ENCODE measurements at regions not wholly inside any gene's neighbourhood (a gene's known extent, or its start where the extent isn't known, plus 50 kb on each side); places are given as distances from the start of the nearest gene placed in this dataset.

- H3K9me3 ChIP-seq (replicated peaks; ENCODE audit: control insufficient read depth, low read depth, low read length), result no peaks in the 10 kb centered on the region
- whole genome bisulfite sequencing (ENCODE audit: insufficient coverage), result no CpG with 5 or more reads among the region's 3 CpGs
- H3K4me3 ChIP-seq (ENCODE audit: low read length), result no peak overlapping the region
- no peaks in the 10 kb centered on the region for H3K4me1 ChIP-seq (ENCODE audit: control insufficient read depth, insufficient read depth, low read length)
- H3K36me3 ChIP-seq (ENCODE audit: control insufficient read depth, insufficient read depth, low read length), result no peaks in the 10 kb centered on the region
- DNase-seq, result no peak
- no peak overlapping the region for H3K27ac ChIP-seq (ENCODE audit: low read length)
- H3K27me3 ChIP-seq (ENCODE audit: control insufficient read depth, insufficient read depth, low read length), result no peaks in the 10 kb centered on the region
These were observed 146.5 kb downstream of the SH3BGRL start for GRCh38 chrX:81348388-81348787.

GRCh38 chrX:81354954-81355353 is 153.1 kb downstream of the SH3BGRL start:
- H3K36me3 ChIP-seq (ENCODE audit: control insufficient read depth, insufficient read depth, low read length), result no peaks in the 10 kb centered on the region
- H3K27ac ChIP-seq (ENCODE audit: low read length), result no peak overlapping the region
- peaks cover 2% of the 10 kb centered on the region for H3K9me3 ChIP-seq (replicated peaks; ENCODE audit: control insufficient read depth, low read depth, low read length)
- 80% methylated on average over 2 of the region's 4 CpGs for WGBS (ENCODE audit: insufficient coverage)
- no peak overlapping the region for H3K4me3 ChIP-seq (ENCODE audit: low read length)
- peaks cover 2% of the 10 kb centered on the region for H3K27me3 ChIP-seq (ENCODE audit: control insufficient read depth, insufficient read depth, low read length)
- DNase-seq, result no peak
- no peaks in the 10 kb centered on the region for H3K4me1 ChIP-seq (ENCODE audit: control insufficient read depth, insufficient read depth, low read length)

- H3K27ac ChIP-seq (ENCODE audit: low read length), result no peak overlapping the region
- no peaks in the 10 kb centered on the region for H3K4me1 ChIP-seq (ENCODE audit: control insufficient read depth, insufficient read depth, low read length)
- H3K4me3 ChIP-seq (ENCODE audit: low read length), result no peak overlapping the region
- DNase-seq, result peak; percentile 2
- H3K36me3 ChIP-seq (ENCODE audit: control insufficient read depth, insufficient read depth, low read length), result no peaks in the 10 kb centered on the region
- H3K9me3 ChIP-seq (replicated peaks; ENCODE audit: control insufficient read depth, low read depth, low read length), result peaks cover 2% of the 10 kb centered on the region
- no CpG with 5 or more reads among the region's 4 CpGs for WGBS (ENCODE audit: insufficient coverage)
- H3K27me3 ChIP-seq (ENCODE audit: control insufficient read depth, insufficient read depth, low read length), result peaks cover 2% of the 10 kb centered on the region
These were observed 153.5 kb downstream of the SH3BGRL start for GRCh38 chrX:81355436-81355835.

GRCh38 chrX:81367291-81367690 is 165.4 kb downstream of the SH3BGRL start:
- 75% methylated on average over 2 of the region's 3 CpGs for WGBS (ENCODE audit: insufficient coverage)

GRCh38 chrX:81377329-81377728 is 175.4 kb downstream of the SH3BGRL start:
- Histone ChIP-seq H3K27me3 (ENCODE audit: control insufficient read depth, insufficient read depth, low read length) (peaks cover 4% of the 10 kb centered on the region), H3K4me3 (ENCODE audit: low read length) (no peak overlapping the region), H3K36me3 (ENCODE audit: control insufficient read depth, insufficient read depth, low read length) (no peaks in the 10 kb centered on the region), H3K9me3 (replicated peaks; ENCODE audit: control insufficient read depth, low read depth, low read length) (no peaks in the 10 kb centered on the region), H3K27ac (ENCODE audit: low read length) (no peak overlapping the region), H3K4me1 (ENCODE audit: control insufficient read depth, insufficient read depth, low read length) (no peaks in the 10 kb centered on the region)
- WGBS (ENCODE audit: insufficient coverage), result no CpG with 5 or more reads among the region's 2 CpGs
- DNase-seq, result peak; percentile 57

More at GRCh38 chrX:81367291-81367690, 165.4 kb downstream of the SH3BGRL start:
- no peaks in the 10 kb centered on the region for H3K36me3 ChIP-seq (ENCODE audit: control insufficient read depth, insufficient read depth, low read length)
- H3K4me1 ChIP-seq (ENCODE audit: control insufficient read depth, insufficient read depth, low read length), result no peaks in the 10 kb centered on the region
- H3K9me3 ChIP-seq (replicated peaks; ENCODE audit: control insufficient read depth, low read depth, low read length), result no peaks in the 10 kb centered on the region
- no peaks in the 10 kb centered on the region for H3K27me3 ChIP-seq (ENCODE audit: control insufficient read depth, insufficient read depth, low read length)
- no peak overlapping the region for H3K4me3 ChIP-seq (ENCODE audit: low read length)
- H3K27ac ChIP-seq (ENCODE audit: low read length), result no peak overlapping the region
- DNase-seq, result no peak

GRCh38 chrX:81378560-81378959 is 176.7 kb downstream of the SH3BGRL start:
- H3K4me3 ChIP-seq (ENCODE audit: low read length), result no peak overlapping the region
- H3K36me3 ChIP-seq (ENCODE audit: control insufficient read depth, insufficient read depth, low read length), result no peaks in the 10 kb centered on the region
- no peaks in the 10 kb centered on the region for H3K9me3 ChIP-seq (replicated peaks; ENCODE audit: control insufficient read depth, low read depth, low read length)
- DNase-seq, result no peak
- H3K27me3 ChIP-seq (ENCODE audit: control insufficient read depth, insufficient read depth, low read length), result peaks cover 4% of the 10 kb centered on the region
- no peaks in the 10 kb centered on the region for H3K4me1 ChIP-seq (ENCODE audit: control insufficient read depth, insufficient read depth, low read length)
- no CpG with 5 or more reads among the region's 1 CpG for WGBS (ENCODE audit: insufficient coverage)
- no peak overlapping the region for H3K27ac ChIP-seq (ENCODE audit: low read length)

GRCh38 chrX:81390237-81390636 is 188.3 kb downstream of the SH3BGRL start:
- H3K9me3 ChIP-seq (replicated peaks; ENCODE audit: control insufficient read depth, low read depth, low read length), result no peaks in the 10 kb centered on the region
- H3K27me3 ChIP-seq (ENCODE audit: control insufficient read depth, insufficient read depth, low read length), result no peaks in the 10 kb centered on the region
- H3K36me3 ChIP-seq (ENCODE audit: control insufficient read depth, insufficient read depth, low read length), result no peaks in the 10 kb centered on the region
- H3K27ac ChIP-seq (ENCODE audit: low read length), result no peak overlapping the region
- no peaks in the 10 kb centered on the region for H3K4me1 ChIP-seq (ENCODE audit: control insufficient read depth, insufficient read depth, low read length)
- no peak for DNase-seq
- H3K4me3 ChIP-seq (ENCODE audit: low read length), result no peak overlapping the region

GRCh38 chrX:81392396-81392795 is 190.5 kb downstream of the SH3BGRL start:
- DNase-seq, result no peak
- H3K4me3 ChIP-seq (ENCODE audit: low read length), result no peak overlapping the region
- H3K27me3 ChIP-seq (ENCODE audit: control insufficient read depth, insufficient read depth, low read length), result no peaks in the 10 kb centered on the region
- no peaks in the 10 kb centered on the region for H3K4me1 ChIP-seq (ENCODE audit: control insufficient read depth, insufficient read depth, low read length)
- no peak overlapping the region for H3K27ac ChIP-seq (ENCODE audit: low read length)
- H3K9me3 ChIP-seq (replicated peaks; ENCODE audit: control insufficient read depth, low read depth, low read length), result no peaks in the 10 kb centered on the region
- H3K36me3 ChIP-seq (ENCODE audit: control insufficient read depth, insufficient read depth, low read length), result no peaks in the 10 kb centered on the region

GRCh38 chrX:81405781-81406180 is 203.9 kb downstream of the SH3BGRL start:
- H3K27ac ChIP-seq (ENCODE audit: low read length), result no peak overlapping the region
- H3K4me1 ChIP-seq (ENCODE audit: control insufficient read depth, insufficient read depth, low read length), result no peaks in the 10 kb centered on the region
- no peaks in the 10 kb centered on the region for H3K9me3 ChIP-seq (replicated peaks; ENCODE audit: control insufficient read depth, low read depth, low read length)
- no peaks in the 10 kb centered on the region for H3K36me3 ChIP-seq (ENCODE audit: control insufficient read depth, insufficient read depth, low read length)
- no peaks in the 10 kb centered on the region for H3K27me3 ChIP-seq (ENCODE audit: control insufficient read depth, insufficient read depth, low read length)
- H3K4me3 ChIP-seq (ENCODE audit: low read length), result no peak overlapping the region
- no peak for DNase-seq

- DNase-seq, result no peak
These were observed 209.6 kb downstream of the SH3BGRL start for GRCh38 chrX:81411517-81411916.

GRCh38 chrX:81412428-81412827 is 210.5 kb downstream of the SH3BGRL start:
- no peak overlapping the region for H3K27ac ChIP-seq (ENCODE audit: low read length)
- H3K36me3 ChIP-seq (ENCODE audit: control insufficient read depth, insufficient read depth, low read length), result no peaks in the 10 kb centered on the region
- WGBS (ENCODE audit: insufficient coverage), result 82% methylated on average over 9 of the region's 13 CpGs
- no peaks in the 10 kb centered on the region for H3K4me1 ChIP-seq (ENCODE audit: control insufficient read depth, insufficient read depth, low read length)
- H3K4me3 ChIP-seq (ENCODE audit: low read length), result no peak overlapping the region
- no peaks in the 10 kb centered on the region for H3K27me3 ChIP-seq (ENCODE audit: control insufficient read depth, insufficient read depth, low read length)
- no peak for DNase-seq
- no peaks in the 10 kb centered on the region for H3K9me3 ChIP-seq (replicated peaks; ENCODE audit: control insufficient read depth, low read depth, low read length)

More at GRCh38 chrX:81411517-81411916, 209.6 kb downstream of the SH3BGRL start:
- Histone ChIP-seq H3K9me3 (replicated peaks; ENCODE audit: control insufficient read depth, low read depth, low read length) (no peaks in the 10 kb centered on the region), H3K4me3 (ENCODE audit: low read length) (no peak overlapping the region), H3K27me3 (ENCODE audit: control insufficient read depth, insufficient read depth, low read length) (no peaks in the 10 kb centered on the region), H3K27ac (ENCODE audit: low read length) (no peak overlapping the region), H3K36me3 (ENCODE audit: control insufficient read depth, insufficient read depth, low read length) (no peaks in the 10 kb centered on the region), H3K4me1 (ENCODE audit: control insufficient read depth, insufficient read depth, low read length) (no peaks in the 10 kb centered on the region)

Data from muscle of leg (tissue), 3 donors.